K562 (cell line): ENCODE measurements at regions not wholly inside any gene's neighbourhood (a gene's known extent, or its start where the extent isn't known, plus 50 kb on each side); places are given as distances from the start of the nearest gene placed in this dataset.

Source experiments
- ATAC-seq: fragments of 200-7000 bp; cut with Tn5 transposase; 3 replicates; pipeline ENCODE4 v1.9.1; 2020; ENCODE audit warnings: moderate library complexity
- BruUV-seq: library from RNA; stranded (reverse); fragments of 400-500 nt; replicated peaks from 2 replicates; lab custom pipeline; 2021; lab: Mats Ljungman, UMichigan
- CTCF ChIA-PET: fragments of 300-600 bp; formaldehyde crosslinking; extraction: SDS; loops from one replicate; lab custom pipeline; 2021; ENCODE audit warnings: low intra/inter-chr PET ratio; lab: Yijun Ruan, JAX
- POLR2A ChIA-PET: fragments of 300-600, 350-650 bp; sonication (Branson Sonifier 250); formaldehyde crosslinking; extraction: SDS; loops from one replicate; lab custom pipeline; 2021; ENCODE audit warnings: antibody characterized with exemption, inconsistent platforms; lab: Yijun Ruan, JAX
- DNase-seq, 4 experiments: peaks; one replicate each; pipeline versions ENCODE4 v3.0.0 to v3.0.0-alpha.2; 2011 to 2018; ENCODE audit warnings: low spot score in 3 of 4, mixed read lengths in 3 of 4; ENCODE audit errors: extremely low read depth in 1 of 4
- FAIRE-seq: peaks from 2 replicates; lab custom pipeline; 2011; peaks lifted over from hg19 to GRCh38; lab: Jason Lieb, UNC
- H2AFZ ChIP-seq: 2 replicates; pipeline ENCODE4 v1.6.0; 2011; ENCODE audit warnings: low read depth, low read length, control low read depth, inconsistent platforms
- H3K27ac ChIP-seq: fragments of 200-600 bp; 3 replicates; pipeline ENCODE4 v1.8.0; 2011; ENCODE audit warnings: low read depth, mild to moderate bottlenecking, control low read depth, inconsistent platforms, low read length, moderate library complexity, mixed read lengths; ENCODE audit errors: extremely low read depth
- H3K27me3 ChIP-seq, 2 experiments: fragments of 300-600 bp in 1 of 2; 2 replicates in 1 of 2; 3 replicates in 1 of 2; pipeline versions ENCODE4 v1.6.0 to v1.8.0; 2011; ENCODE audit warnings: inconsistent platforms in 2 of 2, low read length in 2 of 2, mild to moderate bottlenecking in 1 of 2, mixed read lengths in 1 of 2, moderate library complexity in 1 of 2; ENCODE audit not compliant: control insufficient read depth in 2 of 2, insufficient read depth in 2 of 2
- H3K36me3 ChIP-seq: fragments of 300-600 bp; 3 replicates; pipeline ENCODE4 v1.8.0; 2011; ENCODE audit warnings: mild to moderate bottlenecking, low read length, inconsistent platforms; ENCODE audit not compliant: control insufficient read depth, insufficient read depth
- H3K4me1 ChIP-seq, 2 experiments: fragments of 200-600 bp in 1 of 2; replicated peaks in 1 of 2; 2 replicates in 1 of 2; 3 replicates in 1 of 2; pipeline versions ENCODE4 v1.5.1 to v1.8.0; 2011; ENCODE audit warnings: inconsistent platforms in 2 of 2, low read length in 2 of 2, mild to moderate bottlenecking in 1 of 2, mixed read lengths in 1 of 2, moderate library complexity in 1 of 2; ENCODE audit not compliant: control insufficient read depth in 2 of 2, insufficient read depth in 2 of 2
- H3K4me2 ChIP-seq: 2 replicates; pipeline ENCODE4 v1.6.1; 2011; ENCODE audit warnings: low read length, control low read depth, inconsistent platforms, mixed read lengths; ENCODE audit not compliant: insufficient read depth
- H3K4me3 ChIP-seq: fragments of 200-600 bp; sonication (generic), shearing (Covaris generic); 2 replicates; pipeline ENCODE4 v1.5.1; 2016; ENCODE audit warnings: control low read depth, inconsistent platforms
- H3K79me2 ChIP-seq: fragments of 200-600 bp; 3 replicates; pipeline ENCODE4 v1.8.0; 2011; ENCODE audit warnings: low read length, inconsistent platforms; ENCODE audit not compliant: control insufficient read depth, insufficient read depth
- H3K9ac ChIP-seq, 2 experiments: 2 replicates each; pipeline versions ENCODE4 v1.6.0 to v1.6.1; 2011; ENCODE audit warnings: low read depth in 2 of 2, low read length in 2 of 2, control low read depth in 1 of 2, inconsistent platforms in 1 of 2, mild to moderate bottlenecking in 1 of 2, mixed read lengths in 1 of 2; ENCODE audit not compliant: insufficient read depth in 1 of 2
- H3K9me1 ChIP-seq: one replicate; pipeline ENCODE4 v1.6.0; 2011; ENCODE audit warnings: inconsistent platforms, mild to moderate bottlenecking, low read length, moderate library complexity; ENCODE audit not compliant: control insufficient read depth, insufficient read depth
- H3K9me3 ChIP-seq: replicated peaks from 2 replicates; pipeline ENCODE4 v1.5.1; 2011; ENCODE audit warnings: low read depth, low read length, inconsistent platforms; ENCODE audit not compliant: control insufficient read depth, insufficient read depth
- H4K20me1 ChIP-seq: replicated peaks from 2 replicates; pipeline ENCODE4 v1.6.1; 2011; ENCODE audit warnings: low read length, inconsistent platforms, mixed read lengths; ENCODE audit not compliant: control insufficient read depth, insufficient read depth
- BMI1 ChIP-seq: fragments of 150-350 bp; IDR thresholded peaks from 2 replicates; pipeline ENCODE4 v1.6.1; 2014; ENCODE audit warnings: low read length
- KDM5B ChIP-seq: fragments of 200-600 bp; sonication (generic); IDR thresholded peaks from 2 replicates; pipeline ENCODE4 v1.6.1; 2012; ENCODE audit warnings: low read depth, mild to moderate bottlenecking, moderate library complexity, low read length, control low read depth, inconsistent platforms; ENCODE audit not compliant: insufficient replicate concordance
- MYNN ChIP-seq, 2 experiments: sonication (generic); formaldehyde crosslinking in 1 of 2; IDR thresholded peaks; 2 replicates each; pipeline versions ENCODE4 v1.5.0 to v1.6.1; 2016 to 2020; ENCODE audit warnings: antibody characterized with exemption in 1 of 2, missing genetic modification reagents in 1 of 2
- SMAD2 ChIP-seq: fragments of 150-350 bp; IDR thresholded peaks from 2 replicates; pipeline ENCODE4 v1.6.1; 2014; ENCODE audit warnings: low read depth, mild to moderate bottlenecking, low read length
- STAT5B ChIP-seq: fragments of 250-450 bp; sonication (Bioruptor Pico); IDR thresholded peaks from 2 replicates; pipeline ENCODE4 v1.8.0; 2021; ENCODE audit warnings: mild to moderate bottlenecking, inconsistent platforms
- WGBS: fragments of 100-300 bp; shearing (Covaris generic); methylation state at CpG from one replicate; pipeline ENCODE4 v1.1.6; 2016; ENCODE audit warnings: low coverage, mixed read lengths; ENCODE audit not compliant: insufficient coverage; ENCODE audit errors: missing lambda C conversion rate; 5-methylcytosine and 5-hydroxymethylcytosine counted together
- in situ Hi-C: fragments of 300-500 bp; cut with MboI; formaldehyde crosslinking; loops from 4 replicates; pipeline ENCODE4 v1.15.0; 2018; ENCODE audit warnings: inconsistent platforms, mixed read lengths
- intact Hi-C: fragments of 100-400 bp; cut with micrococcal nuclease; formaldehyde crosslinking; loops from 2 replicates; pipeline ENCODE4 v1.14.2; 2022
- TF ChIP-seq, protein P1 (sequence below): fragments of 450-650 bp; formaldehyde crosslinking; IDR thresholded peaks from 2 replicates; pipeline ENCODE4 v1.4.0; 2020; ENCODE audit warnings: mild to moderate bottlenecking, moderate library complexity
- TF ChIP-seq, protein P2 (sequence below): fragments of 450-650 bp; formaldehyde crosslinking; IDR thresholded peaks from 2 replicates; pipeline ENCODE4 v1.4.0; 2022; ENCODE audit warnings: missing genetic modification characterization
- TF ChIP-seq, protein P3 (sequence below): fragments of 450-650 bp; IDR thresholded peaks from 2 replicates; pipeline ENCODE4 v1.6.1; 2018; ENCODE audit not compliant: partially characterized antibody

DNA sequence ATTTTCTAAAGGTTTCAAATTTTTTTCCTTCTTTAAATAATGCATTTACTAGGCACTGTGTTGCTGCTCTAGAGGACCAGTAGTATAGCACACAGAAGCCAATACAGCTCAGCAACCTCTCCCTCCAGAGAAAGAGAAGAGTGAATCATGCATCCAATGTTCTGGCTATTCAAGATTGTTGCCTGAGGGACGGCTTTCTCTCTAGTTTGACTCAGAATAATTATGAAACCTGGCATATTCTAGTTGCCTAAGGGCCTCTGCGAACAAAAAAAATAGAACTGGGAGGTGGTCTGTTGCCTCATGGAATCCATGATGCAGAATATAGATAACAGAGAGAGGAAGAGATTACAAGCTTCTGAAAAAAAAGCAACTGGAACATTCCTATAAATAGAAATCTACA lies 1233.3 kb upstream of the PABPC4L start:
- DNase-seq: no peak
- no peak overlapping the region for H3K27ac ChIP-seq
- CTCF ChIA-PET: no interaction called here
- H3K36me3 ChIP-seq: no peaks in the 10 kb centered on the region
- no peaks in the 10 kb centered on the region for H3K9me1 ChIP-seq
- no peak overlapping the region for H3K4me2 ChIP-seq
- POLR2A ChIA-PET: no interaction called here
- H3K4me1 ChIP-seq: no peaks in the 10 kb centered on the region
- ATAC-seq: no peak
- H3K79me2 ChIP-seq: no peaks in the 10 kb centered on the region
- H3K27me3 ChIP-seq: no peaks in the 10 kb centered on the region
- no peaks in the 10 kb centered on the region for H4K20me1 ChIP-seq
- 6% methylated on average over 2 of the region's 2 CpGs for WGBS
- in situ Hi-C loops: no loop called here
- no peak for FAIRE-seq
- H2AFZ ChIP-seq: no peak overlapping the region
- no peak overlapping the region for H3K9ac ChIP-seq
- H3K9me3 ChIP-seq: no peaks in the 10 kb centered on the region
- H3K4me3 ChIP-seq: no peak overlapping the region
- intact Hi-C loops: no loop called here
- no peak for TF ChIP-seq MYNN (IDR thresholded peaks at IDR 0.05)
- TF ChIP-seq MYNN (CRISPR knock-in tag; IDR thresholded peaks at IDR 0.05): no peak
- no peak for TF ChIP-seq SMAD2
- TF ChIP-seq KDM5B: no peak
- TF ChIP-seq, protein P1, sequence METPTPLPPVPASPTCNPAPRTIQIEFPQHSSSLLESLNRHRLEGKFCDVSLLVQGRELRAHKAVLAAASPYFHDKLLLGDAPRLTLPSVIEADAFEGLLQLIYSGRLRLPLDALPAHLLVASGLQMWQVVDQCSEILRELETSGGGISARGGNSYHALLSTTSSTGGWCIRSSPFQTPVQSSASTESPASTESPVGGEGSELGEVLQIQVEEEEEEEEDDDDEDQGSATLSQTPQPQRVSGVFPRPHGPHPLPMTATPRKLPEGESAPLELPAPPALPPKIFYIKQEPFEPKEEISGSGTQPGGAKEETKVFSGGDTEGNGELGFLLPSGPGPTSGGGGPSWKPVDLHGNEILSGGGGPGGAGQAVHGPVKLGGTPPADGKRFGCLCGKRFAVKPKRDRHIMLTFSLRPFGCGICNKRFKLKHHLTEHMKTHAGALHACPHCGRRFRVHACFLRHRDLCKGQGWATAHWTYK (CRISPR knock-in tag): no peak
- TF ChIP-seq, protein P2, sequence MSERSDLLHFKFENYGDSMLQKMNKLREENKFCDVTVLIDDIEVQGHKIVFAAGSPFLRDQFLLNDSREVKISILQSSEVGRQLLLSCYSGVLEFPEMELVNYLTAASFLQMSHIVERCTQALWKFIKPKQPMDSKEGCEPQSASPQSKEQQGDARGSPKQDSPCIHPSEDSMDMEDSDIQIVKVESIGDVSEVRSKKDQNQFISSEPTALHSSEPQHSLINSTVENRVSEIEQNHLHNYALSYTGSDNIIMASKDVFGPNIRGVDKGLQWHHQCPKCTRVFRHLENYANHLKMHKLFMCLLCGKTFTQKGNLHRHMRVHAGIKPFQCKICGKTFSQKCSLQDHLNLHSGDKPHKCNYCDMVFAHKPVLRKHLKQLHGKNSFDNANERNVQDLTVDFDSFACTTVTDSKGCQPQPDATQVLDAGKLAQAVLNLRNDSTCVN (CRISPR knock-in tag): no peak
- TF ChIP-seq, protein P3, sequence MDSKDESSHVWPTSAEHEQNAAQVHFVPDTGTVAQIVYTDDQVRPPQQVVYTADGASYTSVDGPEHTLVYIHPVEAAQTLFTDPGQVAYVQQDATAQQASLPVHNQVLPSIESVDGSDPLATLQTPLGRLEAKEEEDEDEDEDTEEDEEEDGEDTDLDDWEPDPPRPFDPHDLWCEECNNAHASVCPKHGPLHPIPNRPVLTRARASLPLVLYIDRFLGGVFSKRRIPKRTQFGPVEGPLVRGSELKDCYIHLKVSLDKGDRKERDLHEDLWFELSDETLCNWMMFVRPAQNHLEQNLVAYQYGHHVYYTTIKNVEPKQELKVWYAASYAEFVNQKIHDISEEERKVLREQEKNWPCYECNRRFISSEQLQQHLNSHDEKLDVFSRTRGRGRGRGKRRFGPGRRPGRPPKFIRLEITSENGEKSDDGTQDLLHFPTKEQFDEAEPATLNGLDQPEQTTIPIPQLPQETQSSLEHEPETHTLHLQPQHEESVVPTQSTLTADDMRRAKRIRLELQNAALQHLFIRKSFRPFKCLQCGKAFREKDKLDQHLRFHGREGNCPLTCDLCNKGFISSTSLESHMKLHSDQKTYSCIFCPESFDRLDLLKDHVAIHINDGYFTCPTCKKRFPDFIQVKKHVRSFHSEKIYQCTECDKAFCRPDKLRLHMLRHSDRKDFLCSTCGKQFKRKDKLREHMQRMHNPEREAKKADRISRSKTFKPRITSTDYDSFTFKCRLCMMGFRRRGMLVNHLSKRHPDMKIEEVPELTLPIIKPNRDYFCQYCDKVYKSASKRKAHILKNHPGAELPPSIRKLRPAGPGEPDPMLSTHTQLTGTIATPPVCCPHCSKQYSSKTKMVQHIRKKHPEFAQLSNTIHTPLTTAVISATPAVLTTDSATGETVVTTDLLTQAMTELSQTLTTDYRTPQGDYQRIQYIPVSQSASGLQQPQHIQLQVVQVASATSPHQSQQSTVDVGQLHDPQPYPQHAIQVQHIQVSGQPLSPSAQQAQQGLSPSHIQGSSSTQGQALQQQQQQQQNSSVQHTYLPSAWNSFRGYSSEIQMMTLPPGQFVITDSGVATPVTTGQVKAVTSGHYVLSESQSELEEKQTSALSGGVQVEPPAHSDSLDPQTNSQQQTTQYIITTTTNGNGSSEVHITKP: no peak
- no peak for TF ChIP-seq BMI1
- no peak for TF ChIP-seq STAT5B (CRISPR knock-in tag)
- BruUV-seq: no TSS peak
